ENCODE measurements at regions not wholly inside any gene's neighbourhood (a gene's known extent, or its start where the extent isn't known, plus 50 kb on each side); places are given as distances from the start of the nearest gene placed in this dataset.

DNA sequence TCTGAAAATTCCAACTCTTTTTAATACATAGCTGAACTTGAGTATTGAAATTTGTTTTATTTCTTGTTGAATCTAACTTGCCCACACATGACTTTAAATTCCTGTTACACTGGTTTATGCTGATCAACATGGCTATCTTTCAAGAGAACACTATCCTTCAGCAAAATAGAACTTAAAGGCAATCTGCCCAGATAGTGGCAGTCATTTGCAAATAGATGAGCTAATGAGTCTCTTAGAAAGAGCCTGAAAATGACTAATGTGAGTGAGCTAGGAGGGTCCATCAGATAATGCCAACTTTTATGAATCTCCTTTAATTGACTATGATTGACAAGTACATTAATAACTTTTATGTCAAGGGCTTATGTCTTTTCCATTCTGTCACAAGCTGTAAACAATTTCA, 1360.8 kb upstream of the C9orf72 start:
- TF ChIP-seq ZNF274 (IDR thresholded peaks at IDR 0.05; ENCODE audit: low read depth, low read length) = no peak
- no peak for TF ChIP-seq SUZ12 (IDR thresholded peaks at IDR 0.05; ENCODE audit: extremely low read depth, insufficient read depth, insufficient read length)

All from NT2/D1 (cell line).